HG02973 (cell line): ENCODE measurements at regions not wholly inside any gene's neighbourhood (a gene's known extent, or its start where the extent isn't known, plus 50 kb on each side); places are given as distances from the start of the nearest gene placed in this dataset.

Source experiments
- ATAC-seq: cut with Tn5 transposase; IDR thresholded peaks from one replicate; pipeline ENCODE4 v1.9.1; 2021; ENCODE audit warnings: moderate library complexity; ENCODE audit not compliant: unreplicated experiment

DNA sequence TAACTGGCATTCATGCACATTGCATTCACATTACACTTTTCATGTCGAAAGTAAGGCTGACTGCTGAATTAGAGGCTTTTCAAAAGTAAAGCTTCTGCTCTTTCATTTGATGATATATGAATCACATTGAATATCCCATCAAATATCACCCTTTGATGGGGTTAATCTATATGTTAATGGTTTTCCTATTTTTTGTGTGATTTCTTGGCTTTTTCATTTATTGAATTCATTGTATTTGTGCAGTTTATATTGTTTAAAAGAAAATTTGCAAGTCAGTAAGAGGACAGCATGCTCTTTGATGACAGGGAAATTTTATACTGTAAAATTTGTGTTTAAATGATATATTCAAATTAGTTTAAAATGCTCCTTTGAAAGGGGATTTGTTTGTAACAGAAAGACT, 344.1 kb downstream of the PCDH10 start:
- no peak for ATAC-seq

DNA sequence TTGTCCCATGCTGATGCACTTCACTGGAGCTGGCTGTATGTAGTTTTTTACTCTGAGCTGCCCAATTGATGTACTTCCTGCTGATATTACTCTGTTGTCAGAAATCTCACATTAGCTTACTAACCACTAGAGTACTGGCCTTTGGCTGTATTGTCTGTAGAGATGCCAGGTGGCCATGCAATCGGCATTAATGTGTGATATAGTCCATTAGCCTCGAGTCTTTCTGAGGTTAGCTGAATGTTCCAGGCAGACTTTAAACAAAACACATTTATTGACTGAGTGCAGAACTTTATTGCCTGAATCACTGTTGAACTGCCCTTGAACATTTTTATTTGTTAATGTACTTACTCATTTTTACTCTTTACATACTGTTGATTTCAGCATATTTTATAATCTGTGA, 335.2 kb downstream of the PCDH10 start:
- no peak for ATAC-seq

DNA sequence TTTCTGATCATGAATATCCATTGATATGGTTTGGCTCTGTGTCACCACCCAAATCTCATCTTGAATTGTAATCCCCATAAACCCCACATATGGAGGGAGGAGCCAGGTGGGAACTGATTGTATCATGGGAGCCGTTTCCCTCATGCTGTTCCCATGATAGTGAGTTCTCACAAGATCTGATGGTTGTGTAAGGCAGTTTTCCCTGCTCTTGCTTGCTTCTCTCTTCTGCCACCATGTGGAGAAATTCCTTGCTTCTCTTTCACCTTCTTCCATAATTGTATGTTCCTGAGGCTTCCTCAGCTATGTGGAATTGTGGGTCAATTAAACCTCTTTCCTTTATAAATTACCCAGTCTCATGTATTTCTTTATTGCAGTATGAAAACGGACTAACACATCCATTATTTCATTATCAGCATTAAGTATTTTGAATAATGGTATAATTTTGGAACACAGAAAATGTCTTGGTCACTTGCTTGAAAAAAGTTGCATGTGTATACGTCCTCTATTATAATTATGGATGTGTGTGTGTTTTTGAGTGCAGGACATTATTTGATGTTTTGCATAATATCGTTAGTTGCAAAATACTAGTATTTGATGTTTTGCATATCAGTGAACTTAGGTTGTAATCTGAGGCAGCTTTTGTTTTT, 334.6 kb downstream of the PCDH10 start:
- no peak for ATAC-seq

DNA sequence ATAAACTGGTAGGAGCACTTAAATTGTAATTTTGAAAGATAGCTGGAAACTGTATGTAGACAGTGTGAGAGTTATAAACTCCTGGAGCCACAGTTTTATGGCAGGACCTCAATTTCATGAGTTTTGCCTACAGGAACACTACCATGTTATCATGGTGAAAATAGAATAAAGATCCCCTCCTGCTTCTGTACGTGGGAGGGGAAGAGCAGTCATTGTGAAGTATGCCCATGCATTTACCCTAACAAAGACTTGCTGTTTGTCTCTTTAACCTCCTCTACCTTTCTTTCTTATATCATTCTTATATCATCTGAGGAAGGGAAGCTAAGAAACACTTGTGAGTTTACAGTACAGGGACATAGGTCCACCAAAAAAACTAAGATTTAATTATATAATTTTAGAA, 327.0 kb downstream of the PCDH10 start:
- ATAC-seq, result no peak

DNA sequence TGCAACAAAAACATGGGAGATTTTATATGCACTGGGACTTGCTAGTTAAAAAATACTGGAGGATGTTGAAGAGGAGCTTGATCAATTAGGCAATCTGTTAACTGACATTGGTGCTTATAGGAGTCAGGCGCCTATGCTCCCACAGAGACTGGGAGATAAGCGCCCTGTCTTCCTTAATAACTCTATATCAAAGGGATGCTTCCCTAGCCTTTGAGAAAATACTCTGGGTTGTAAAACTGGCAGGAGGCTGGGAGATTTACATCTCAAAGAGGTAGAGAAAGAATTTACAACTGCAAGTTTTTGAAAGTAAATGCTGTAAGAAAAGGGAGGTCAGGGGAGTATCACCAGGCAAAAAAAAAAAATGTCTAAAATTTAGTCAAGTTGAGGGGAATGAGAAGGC, 325.4 kb downstream of the PCDH10 start:
- no peak for ATAC-seq

DNA sequence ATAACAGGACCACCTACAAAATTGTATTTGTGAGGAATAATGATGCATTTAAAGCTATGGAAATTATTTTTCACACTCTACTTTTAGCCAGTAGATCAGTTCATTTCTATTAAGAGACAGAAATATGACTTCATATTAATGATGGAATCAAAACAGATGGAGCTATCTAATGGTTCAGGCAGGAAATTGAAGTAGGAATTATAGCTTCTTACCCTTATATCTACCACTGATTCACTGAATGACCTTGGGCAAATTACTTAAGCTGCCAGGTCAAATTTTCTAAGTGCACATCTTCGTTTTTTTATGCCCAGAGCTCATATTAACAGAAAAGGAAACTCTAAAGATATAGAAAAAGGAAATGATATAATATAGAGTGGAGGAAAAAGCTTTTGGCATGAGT, 323.1 kb downstream of the PCDH10 start:
- no peak for ATAC-seq

DNA sequence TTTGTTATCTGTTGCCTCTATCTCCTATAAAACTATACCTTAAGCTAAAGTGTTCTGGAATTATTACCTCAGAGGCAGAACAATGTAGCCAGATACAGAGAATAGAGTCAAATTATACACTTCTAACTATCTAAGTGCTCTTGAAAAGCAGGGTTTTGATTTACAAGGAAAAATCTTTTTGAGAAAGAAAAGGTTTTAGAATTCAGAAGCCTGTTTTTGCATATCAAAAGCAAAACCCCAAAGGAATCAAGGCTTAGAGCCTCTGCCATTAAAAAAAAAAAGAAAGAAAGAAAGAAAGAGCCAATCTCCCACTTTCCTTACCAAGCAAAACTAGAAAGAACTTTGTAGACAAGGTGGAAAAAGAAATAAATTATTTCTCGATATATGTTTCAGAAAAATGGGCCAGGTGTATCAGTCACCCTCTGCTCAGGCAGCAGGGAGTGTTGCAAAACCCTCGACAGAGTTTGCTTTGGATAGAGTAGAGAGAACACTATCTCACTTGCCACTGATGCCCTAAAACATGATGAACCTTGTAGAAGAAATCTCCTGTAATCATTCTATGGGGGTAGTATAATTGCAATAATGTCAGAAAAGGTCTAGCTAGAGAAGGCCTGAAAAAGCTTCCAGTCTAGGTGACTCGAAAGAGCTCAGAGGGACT, 318.3 kb downstream of the PCDH10 start:
- ATAC-seq, result no peak

DNA sequence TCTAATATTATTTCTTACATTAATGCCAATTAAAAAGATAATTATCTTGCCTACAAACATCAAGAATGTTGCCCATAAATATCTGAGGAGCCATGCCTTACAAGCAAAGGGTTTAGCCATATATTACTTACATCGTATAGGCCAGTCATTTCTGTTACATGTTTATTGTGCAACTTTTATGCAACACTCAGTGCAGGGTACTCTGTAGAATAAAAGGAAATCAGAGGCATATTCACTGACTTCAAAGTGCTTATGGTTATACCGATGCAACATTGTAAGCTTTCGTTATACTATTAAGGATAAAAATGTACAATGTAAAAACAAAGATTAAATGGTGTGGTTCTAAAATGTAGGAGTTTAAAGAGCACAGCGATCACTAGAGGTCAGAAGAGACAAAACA, 315.9 kb downstream of the PCDH10 start:
- no peak for ATAC-seq

DNA sequence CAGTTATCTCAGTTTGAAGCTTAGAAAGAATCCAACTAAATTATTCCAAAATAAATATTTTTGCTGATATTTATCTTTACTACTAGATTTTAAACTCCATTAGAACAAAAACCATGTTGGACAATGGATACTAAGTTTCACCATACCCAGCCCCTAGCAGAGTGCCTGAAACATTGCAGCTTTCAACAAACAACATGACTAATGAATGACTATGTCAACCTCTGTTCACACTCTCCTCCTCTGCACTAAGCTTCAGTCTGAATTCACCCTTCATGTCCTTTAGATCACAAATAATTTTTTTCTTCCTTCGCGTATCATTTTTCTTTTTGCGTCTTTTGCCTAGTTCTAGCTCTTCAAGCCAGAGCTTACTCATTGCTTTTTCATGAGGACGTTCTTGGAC, 315.2 kb downstream of the PCDH10 start:
- no peak for ATAC-seq

DNA sequence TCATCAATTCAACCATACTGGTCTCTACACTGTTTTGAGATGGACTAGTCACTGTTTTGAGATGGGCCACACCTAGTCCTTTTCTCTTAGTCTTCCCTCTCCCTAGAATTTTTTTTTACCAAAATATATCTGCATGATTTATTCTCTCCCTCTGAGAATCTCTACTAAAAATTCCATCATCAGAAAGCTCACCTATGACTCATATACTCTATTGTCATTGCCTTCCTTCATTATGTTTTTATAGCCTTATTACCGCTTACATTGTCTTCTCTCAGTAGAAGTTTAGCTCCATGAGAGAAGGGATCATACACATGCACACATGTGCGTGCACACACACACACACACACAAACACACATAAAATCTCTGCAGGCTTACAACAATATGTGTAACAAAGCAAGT, 303.6 kb downstream of the PCDH10 start:
- ATAC-seq, result no peak

DNA sequence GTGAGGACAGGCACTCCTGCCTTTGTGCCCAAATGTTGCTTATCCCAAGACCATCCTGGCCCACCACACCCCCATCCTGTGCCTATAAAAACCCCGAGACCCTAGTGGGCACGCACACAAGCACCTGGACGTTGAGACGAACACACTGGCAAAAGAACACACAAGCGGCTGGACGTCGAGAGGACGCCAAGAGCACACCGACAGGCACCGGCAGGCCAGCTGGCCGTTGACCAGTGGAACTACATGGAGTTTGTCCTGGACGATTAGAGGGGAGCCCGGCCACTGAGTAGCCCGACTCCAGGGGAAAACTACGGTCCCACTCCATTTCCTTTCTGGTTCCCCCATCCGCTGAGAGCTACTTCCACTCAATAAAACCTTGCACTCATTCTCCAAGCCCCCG, 301.7 kb downstream of the PCDH10 start:
- no peak for ATAC-seq

DNA sequence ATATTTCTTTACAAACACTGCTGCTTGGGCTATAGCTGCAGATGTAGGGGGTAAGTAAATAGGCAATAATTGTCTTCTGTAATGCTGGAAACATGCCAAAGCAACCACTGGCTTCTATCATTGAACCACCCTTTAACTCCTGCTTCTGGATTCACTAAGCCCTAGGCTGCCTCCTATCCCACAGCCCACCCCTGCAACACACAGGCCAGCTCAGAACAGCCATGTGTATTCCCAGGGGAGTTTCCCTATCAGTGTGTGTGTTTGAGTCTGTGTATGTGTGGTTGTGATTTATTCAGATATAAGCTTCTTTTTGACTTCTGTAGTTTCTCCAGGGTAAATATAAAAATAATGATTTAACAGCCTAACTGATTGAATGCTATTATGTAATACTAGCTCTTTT, 291.3 kb downstream of the PCDH10 start:
- no peak for ATAC-seq

DNA sequence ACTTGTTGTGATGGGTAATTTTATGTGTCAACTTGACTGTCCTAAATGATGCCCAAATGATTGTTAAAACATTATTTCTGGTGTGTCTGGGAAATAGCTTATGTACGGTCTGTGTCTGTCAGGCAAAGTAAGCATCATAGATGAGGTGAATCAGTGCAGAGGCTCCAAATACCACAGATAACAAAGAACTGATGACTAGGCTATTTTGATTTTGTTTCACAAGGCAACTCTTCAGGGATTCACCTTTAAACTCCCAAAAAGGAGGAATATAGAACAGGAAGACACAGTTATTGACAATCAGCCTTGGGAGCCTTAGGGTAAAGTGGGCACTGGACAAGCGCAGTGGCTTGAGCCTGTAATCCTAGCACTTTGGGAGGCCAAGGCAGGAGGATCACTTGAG, 290.7 kb downstream of the PCDH10 start:
- no peak for ATAC-seq

DNA sequence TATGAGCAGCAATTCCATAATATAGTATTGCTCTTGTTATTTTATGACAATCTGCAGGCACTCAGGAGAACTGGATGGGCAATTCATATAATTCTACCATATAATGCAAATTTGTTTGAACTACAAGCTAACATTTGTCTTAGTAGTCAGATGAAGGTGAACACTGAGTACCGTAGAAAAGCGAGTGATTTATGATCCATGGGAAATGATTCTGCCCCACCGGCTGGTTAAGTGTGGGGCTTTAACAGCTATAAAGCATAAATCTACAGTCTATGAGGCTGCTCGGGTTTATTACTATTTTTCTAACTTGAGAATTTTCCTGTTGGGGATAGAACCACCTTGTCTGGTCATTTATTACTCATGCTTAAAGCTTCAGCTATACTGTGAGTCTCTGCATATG, 275.5 kb downstream of the PCDH10 start:
- ATAC-seq, result no peak

DNA sequence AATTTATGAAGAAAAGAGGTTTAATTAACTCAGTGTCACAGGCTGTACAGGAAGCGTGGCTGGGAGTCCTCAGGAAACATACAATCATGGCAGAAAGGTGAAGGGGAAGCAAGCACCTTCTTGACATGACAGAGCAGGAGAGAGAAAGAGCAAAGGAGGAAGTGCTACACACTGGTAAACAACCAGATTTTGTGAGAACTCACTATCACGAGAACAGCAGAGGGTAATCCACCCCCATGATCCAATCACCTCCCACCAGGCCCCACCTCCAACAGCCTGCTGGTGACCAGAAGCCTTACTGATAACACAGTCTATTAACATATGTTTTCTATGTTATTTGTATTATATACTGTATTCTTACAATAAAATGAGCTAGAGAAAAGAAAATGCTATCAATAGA, 254.8 kb downstream of the PCDH10 start:
- no peak for ATAC-seq

DNA sequence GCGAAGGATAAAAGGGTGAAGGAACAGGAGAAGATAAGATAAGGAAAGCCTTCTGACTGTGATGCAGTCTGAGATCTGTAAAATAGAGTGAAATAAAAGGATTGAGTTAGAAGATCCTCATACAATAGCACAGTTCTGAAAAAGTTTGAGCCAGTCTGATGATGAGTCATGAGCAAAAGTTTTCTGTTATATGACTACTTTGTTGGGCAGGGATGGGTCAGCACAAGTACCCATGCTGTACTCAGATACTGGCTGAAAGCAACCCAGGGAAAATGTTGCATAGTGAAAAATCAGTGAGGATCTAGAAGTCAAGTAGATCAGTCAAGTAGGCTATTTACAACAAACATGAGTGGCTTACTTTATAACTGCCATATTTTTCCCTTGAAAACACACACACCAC, 253.5 kb downstream of the PCDH10 start:
- no peak for ATAC-seq

DNA sequence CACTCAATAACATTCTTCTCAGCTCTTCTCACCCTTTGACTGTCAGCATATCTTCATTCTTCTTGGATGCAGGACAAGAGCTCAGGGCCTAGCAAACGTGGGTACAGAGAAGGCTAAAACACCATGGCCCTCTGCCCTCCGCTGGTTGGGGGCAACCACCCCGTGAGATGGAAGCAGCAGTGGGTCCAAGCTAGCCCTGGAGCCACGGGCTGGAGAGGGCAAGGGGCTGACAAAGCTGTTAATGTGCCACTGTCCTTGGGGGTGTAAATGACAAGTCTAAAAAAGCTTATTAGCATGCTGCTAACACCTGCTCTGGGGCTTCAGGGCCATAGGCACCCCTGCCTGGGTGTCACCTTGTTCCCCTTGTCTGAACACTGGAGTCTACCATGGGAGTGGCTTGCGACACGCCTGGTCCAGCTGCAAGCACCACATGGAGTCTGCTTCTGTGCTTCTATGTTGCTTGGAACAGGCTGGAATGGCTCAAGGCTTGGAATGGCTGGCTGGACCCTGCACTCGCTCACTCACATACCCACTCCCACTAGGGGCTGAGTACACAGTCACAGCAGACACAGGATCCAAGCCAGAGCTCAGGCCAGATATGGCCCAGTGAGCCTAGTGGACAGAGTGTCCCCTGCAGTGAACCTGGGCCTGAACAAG, 246.0 kb downstream of the PCDH10 start:
- no peak for ATAC-seq

DNA sequence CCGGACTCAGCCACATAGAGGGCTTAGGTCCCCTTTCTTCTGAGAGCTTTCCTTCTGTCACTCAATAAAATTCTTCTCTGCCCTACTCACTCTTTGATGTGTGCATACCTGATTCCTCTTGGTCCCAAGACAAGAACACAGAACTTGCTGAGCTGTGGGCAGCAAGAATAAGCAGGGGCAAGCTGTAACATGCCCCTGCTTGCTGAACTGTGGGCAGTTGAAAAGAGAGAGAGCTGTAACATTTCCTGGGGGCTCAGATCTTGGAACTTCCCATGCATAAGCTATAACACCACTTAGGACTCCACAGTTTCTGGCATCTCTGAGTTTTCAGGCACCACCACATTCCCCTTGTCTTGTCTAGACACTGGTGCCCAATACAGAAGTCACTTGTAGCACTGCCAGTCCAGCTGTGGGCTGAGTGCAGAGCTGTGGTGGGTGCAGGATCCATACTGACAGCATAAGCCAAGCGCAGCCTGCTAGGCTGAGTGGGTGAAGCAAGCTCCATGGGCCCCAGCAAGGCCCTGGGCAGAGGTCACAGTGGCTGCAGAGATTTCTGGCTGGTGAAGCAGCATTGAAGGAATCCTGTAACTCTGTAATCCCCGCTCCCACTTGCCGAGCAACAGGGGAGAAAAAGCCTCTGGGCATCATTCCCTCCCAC, 241.2 kb downstream of the PCDH10 start:
- no peak for ATAC-seq

DNA sequence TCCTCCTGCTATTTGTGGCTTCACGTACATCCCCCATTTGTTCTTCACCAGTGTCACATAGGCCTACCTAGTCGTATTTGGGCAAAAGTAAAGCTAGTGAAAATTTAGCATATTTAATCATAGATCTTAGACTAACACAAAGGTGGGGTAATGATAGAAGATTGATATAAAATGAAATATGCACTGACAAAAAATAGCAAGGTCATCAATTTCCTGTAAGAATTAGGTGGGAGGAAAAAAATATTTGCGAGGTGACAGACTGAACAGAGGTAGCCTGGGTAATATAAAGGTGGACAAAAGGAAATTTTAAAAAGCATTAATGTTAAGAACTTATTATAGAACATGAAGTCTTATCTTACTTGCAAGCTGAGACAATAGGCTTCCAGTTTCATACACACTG, 239.9 kb downstream of the PCDH10 start:
- ATAC-seq, result no peak

DNA sequence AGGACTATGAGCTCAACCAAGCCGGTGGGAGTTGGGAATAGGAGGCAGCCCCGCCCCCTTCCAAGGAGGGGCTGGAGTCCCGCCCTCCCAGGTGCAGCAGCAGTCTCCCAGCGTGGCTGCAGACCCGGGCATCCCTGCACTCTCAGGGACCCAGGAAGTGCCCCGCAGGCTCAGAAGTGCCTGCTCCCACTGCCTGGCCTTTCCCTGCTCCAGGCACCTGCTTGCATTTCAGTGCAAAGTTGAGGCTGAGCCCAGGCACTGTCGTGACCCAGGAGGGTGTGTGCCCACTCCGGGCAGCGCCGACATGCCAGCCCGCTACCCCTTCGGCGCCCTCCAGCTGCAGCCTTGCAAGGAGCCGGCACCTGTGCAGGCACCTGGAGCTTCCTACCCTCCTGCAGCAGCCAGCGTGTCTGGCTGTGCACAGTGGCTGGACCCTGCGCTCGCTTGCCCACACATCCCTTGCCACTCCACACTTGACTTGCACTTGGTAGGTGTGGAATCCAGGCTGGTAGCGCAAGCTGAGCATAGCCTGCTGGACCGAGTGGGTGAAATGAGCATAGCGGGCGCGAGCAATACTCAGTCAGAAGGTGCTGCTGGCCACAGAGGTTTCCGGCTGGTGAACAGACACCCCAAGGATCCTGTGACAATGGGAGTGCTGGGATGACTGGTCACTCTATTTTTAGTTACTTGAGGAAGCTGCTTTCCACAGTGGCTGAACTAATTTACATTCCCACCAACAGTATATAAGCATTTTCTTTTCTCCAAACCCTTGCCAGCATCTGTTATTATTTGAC, 236.3 kb downstream of the PCDH10 start:
- no peak for ATAC-seq
